Hematopoietic multipotent progenitor cell treated with erythropoietin and hydrocortisone succinate and interleukin-3 and kit ligand, for 17 days (in vitro differentiated cells): ENCODE measurements at regions not wholly inside any gene's neighbourhood (a gene's known extent, or its start where the extent isn't known, plus 50 kb on each side); places are given as distances from the start of the nearest gene placed in this dataset.

Experiments
- DNase-seq: peaks from one replicate; pipeline ENCODE4 v3.0.0-alpha.2; 2015; ENCODE audit warnings: low spot score

DNA sequence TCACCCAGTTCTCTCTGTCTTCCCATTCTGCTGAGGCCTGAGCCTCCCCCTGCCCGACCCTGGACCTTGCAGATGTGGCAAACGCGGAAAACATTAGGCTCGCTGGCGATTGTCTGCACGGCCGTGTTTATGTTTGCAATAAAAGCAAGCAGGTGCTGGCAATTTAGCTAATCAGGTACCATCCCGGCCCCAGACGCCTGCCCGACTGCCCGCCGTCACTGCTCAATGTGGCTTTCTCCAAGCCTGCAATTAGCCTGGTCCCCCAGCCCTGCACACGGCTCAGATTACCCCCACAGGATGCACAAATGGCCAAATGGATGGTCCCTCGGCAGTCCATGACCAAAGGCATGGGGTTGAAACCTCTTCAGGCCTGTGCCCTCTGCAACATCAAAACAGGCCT is 259.7 kb downstream of the MN1 start:
- DNase-seq: no peak

DNA sequence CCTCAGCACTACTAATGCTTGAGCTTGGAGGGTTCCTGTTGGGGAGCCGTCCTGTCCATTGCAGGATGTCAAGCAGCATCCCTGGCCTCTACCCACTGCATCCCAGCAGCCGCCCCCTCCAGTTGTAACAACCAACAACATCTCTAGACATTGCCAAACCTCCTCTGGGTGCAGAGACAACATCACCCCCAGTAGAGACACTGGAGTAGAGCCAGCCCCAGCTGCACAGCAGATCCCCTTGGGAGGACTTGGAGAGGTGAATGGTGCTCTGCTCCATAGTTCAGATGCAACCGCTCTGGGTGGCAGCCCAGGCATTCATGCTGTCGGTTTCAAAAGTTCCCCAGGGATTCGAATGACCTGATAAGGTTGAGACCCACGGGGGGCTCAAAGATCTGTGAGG is 259.0 kb downstream of the MN1 start:
- no peak for DNase-seq

DNA sequence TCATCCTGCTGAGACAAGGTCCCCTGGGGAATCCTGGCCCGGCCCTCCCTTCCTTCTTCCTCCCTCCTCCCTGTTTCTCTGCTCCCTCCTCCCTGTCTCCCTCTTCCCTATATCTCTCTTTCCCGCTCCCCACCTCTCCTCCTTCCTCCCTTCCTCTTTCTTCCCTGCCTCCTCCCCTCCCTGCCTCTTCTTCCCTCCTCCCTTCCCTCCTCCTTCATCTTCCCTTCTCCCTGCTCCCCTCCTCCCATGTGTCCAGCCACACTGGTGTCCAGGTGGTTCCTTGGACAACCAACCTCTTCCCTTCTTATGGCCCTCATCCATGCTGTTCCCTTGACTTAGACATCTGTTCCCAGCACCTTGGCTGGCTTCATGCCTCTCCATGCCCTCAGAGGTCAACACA is 258.1 kb downstream of the MN1 start:
- no peak for DNase-seq

DNA sequence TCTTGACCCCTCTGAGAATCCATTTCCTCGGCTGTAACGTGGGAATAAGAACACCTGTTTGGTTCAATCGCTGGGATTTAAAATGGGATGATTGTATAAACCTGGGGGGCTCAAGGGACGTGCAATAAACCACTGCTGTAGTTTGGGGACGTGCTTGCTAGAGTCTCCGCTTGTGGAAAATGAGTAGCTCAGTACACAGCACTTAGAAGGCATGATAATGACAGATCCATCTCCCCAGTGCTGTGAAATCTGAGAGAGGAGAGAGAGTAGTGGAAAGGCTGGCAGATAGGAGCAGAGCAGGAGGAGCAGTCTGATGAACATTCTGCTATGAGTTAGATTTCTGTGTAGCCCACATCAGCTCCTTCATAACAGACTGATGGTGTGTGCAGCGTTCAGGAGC is 256.5 kb downstream of the MN1 start:
- DNase-seq: no peak

DNA sequence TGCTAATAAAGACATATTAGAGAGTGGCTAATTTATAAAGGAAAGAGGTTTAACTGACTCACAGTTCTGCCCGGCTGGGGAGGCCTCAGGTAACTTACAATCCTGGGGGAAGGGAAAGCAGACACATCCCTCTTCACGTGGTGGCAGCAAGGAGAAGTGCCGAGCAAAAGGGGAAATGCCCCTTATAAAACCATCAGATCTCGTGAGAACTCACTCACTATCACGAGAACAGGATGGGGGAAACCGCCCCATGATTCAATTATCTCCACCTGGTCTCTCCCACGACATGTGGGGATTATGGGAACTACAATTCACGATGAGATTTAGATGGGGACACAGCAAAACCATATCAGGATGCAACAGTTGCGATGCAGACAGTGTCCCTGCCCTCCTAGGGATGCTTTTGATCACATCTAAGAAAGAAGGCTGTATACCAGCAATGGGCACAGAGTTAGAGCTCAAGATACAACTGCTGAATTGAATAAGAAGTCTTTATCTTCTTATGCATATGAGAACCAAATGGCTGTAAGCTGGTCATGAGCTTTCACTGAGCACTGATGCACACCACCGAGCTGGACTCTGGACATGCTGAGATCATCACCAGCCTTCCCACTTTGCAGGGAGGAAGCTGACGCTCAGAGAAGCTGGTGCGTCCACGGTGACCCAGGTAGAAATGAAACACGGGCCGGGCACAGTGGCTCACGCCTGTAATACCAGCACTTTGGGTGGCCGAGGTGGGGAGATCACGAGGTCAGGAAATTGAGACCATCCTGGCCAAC is 255.2 kb downstream of the MN1 start:
- no peak for DNase-seq

DNA sequence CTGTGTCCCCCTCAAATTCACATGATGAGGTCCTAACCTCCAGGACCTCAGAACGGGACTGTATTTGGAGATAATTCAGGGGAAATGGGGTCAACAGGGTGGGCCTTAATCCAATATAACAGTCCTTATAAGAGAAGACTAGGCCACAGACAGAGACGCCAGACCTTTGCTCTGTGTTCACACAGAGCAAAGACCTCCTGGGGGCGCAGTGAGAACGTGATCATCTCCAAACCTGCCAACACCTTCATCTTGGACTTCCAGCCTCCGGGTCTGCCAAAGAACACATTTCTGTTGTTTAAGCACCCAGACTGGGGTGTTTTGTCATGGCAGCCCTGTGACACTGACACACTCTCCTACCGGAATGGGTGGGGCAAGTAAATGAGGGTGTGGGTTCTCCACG is 250.2 kb downstream of the MN1 start:
- no peak for DNase-seq

DNA sequence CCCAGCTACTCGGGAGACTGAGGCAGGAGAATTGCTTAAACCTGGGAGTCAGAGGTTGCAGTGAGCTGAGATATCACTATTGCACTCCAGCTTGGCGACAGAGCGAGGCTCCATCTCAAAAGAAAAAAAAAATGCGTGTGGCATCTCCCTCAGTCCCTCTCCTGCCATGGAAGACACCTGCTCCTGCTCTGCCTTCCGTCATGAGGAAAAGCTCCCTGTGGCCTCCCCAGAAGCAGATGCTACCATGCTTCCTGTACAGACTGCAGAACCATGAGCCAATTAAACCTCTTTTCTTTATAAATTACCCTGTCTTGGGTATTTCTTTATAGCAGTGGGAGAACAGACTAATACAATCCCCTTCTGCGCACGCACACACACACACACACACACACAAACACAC is 249.4 kb downstream of the MN1 start:
- DNase-seq: no peak

DNA sequence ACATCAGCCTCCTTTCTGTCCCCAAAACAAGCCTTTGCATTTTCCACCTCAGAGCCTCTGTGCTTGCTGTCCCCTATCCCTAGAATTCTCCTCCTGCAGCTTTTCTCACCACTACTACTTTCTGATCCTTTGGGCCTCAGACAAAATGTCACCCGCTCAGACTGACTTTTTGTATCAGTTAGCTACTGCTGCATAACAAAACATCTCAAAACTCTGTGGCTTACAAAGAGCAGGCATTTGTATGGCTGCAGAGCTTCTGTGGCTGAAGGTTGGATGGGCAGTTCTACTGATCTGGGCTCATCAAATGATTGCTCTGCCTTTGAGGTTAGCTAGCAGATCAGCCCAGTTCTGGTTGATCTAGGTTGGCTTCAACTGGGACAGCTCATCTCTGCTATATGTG is 248.7 kb downstream of the MN1 start:
- no peak for DNase-seq

DNA sequence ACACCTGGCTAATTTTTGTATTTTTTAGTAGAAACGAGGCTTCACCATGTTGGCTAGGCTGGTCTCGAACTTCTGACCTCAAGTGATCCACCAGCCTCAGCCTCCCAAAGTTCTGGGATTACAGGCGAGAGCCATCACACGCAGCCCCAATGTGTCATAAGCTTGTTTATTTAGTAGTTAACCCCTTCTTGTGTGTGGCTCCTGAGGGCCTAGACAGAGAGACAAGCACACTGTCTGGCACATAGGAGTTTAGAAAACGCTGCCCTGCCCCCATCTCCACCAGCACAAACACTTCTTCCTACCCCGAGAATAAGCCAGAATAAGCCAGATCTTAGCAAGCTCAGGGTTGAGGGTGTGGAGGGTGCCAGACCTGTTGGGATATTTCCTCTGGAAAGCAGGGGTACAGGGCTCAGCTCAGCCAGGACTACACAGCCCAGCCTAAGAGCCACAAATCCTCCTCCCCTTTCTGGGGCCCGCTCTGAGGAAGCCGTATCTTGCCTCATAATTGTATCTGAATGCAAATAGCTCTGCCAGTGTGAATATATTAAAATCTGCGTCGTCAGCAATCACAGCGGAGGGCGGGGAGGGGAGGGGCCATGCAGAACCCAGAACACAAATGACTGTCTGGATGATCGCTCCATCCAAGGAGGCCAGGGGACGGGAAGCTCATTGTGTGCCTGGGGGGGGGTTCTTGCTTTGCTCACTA is 247.3 kb downstream of the MN1 start:
- no peak for DNase-seq

DNA sequence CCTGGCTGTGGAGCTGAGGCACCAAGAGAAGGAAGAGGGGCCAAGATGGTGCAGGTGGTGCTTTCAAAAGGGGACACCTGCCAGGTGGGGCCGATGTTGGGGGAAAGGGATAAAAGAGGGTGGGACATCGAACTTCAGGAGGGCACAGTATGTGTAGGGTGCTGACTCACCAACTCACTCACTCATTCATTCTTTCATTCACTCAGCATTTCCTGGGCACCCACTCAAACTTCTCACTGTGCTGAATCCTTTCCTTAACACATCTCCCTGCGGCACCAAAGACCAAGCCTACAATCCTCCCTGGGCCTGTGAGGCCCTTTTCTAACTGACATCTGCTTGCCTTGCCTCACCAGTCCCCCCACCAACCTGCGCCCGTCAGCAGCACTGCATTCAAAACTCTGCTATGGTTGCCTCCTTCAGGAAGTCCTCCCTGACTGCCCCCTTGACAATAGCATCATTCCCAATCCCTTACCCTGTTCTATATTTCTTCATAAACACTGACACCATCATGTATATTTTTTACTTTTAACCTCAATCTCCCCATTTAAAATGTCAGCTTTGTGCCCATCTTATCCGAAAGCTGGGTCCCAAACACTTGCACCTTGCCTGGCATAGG is 246.6 kb downstream of the MN1 start:
- no peak for DNase-seq

DNA sequence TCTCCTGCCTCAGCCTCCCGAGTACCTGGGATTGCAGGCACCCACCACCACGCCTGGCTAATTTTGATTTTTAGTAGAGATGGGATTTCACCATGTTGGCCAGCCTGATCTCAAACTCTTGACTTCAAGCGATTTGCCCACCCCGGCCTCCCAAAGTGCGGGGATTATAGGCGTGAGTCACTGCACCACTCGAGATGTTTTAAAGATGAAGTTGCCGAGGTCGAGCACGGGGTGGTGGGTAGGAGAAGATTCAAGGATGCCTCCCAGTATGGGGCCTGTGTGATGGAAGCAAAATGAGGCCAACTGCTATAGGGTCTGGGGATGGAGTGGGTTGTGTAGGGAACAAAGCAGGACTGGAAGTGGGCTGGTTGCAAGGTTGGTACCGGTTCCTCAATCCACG is 245.2 kb downstream of the MN1 start:
- DNase-seq: no peak

DNA sequence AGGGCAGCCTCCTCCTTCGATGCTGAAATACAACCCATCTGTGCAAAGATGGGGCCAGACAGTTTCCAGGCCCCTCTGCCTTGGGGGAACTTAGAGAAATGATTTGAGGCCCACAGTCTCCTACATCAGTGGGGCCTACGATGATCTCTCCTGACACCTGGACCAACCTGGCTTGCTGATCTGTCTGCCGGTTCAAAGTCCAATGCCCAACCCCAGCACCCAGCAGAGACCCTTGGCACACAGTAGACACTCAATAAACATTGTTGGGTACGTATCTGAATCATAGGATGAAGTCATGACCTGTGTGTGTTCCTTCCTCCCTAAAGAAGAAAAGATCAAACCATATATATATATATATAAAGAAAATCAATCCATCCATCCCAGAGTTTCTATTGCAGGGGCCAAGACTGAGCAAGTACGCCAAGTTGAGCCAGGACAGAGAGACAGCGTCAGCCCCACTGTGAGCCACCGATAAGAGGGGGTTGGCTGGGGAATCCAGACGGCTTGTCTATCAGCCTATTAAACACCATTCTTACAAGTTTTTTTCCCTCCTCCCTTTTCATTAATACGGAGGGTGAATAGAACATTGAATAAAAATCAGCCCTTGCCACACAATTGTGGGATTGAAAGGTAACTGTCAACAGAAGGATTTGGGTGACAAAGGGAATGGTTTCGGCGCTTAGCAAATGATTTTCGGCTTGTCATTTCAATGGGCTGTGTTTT is 244.1 kb downstream of the MN1 start:
- DNase-seq: no peak

DNA sequence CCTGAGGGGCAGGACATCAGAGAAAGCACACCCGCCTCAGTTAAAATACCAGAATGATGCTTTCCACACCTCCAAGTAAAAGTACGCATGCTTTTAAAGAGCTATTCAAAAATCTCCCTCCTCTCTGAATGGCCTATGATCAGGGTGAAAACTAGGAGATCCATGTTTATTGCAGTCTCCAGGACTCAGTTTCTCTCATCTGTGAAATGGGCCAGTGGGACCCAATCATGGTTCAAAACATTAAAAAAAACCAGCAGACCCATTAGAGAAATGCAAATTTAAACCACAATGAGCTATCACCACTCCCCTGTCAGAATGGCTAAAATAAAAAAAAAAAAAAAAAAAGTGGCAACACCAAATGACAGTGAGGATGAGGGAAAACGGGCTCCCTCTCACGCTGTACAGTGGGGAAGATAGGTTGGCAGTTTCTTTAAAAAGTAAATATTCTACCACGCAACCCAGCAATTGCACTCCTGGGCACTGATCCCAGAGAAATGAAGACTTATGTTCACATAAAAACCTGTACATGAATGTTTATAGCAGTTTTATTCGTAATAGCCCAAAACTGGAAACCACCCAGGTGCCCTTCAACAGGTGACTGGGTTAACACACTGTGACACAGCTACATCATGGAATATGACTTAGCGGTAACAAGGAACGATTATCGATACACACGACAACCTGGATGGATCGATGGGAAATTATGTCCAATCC is 242.7 kb downstream of the MN1 start:
- DNase-seq: no peak

DNA sequence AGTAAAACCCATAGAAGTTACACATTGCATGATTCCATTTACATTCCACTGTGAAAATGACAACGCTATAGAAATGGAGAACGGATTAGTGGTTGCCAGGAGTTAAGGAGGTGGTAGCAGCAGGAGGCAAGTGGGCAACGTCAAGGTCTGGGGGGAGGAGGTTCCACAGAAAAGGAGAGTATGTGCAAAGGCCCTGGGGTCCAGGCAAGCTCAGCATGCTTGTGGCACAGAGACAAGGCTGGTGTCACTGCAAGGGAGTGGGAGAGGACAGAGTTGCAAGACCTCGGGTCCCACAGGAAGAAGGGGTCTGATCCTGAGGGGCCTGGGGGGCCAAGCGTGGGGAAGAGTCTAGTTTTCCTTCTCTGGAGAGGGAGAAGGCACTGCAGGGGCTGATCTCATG is 240.8 kb downstream of the MN1 start:
- DNase-seq: no peak

DNA sequence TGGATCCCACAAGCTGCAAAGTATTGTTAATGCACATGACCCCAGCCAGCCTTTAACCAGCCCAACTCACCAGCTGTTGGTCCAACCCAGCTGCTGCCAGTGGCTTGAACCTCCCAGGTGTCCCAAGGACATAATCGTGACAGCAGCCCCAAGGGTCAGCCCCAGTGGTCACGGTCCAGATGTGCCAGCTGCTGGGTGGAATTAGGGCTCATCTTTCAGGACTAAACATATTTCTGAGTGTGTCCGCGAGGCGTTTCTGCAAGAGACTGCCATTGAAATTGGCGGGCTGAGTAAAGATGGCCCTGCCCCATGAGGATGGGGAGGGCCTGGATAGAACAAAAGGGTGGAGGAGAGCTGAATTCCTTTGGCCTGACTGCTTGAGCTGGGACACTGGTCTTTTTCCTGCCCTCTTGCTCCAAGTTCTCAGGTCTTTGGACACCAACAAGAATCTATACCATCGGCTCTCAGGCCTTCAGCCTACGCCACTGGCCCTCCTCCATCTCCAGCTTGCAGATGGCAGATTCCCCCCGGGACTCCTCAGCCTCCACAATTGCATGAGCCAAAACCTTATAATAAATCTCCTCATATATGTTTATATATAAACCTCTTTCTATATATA is 240.2 kb downstream of the MN1 start:
- DNase-seq: no peak

DNA sequence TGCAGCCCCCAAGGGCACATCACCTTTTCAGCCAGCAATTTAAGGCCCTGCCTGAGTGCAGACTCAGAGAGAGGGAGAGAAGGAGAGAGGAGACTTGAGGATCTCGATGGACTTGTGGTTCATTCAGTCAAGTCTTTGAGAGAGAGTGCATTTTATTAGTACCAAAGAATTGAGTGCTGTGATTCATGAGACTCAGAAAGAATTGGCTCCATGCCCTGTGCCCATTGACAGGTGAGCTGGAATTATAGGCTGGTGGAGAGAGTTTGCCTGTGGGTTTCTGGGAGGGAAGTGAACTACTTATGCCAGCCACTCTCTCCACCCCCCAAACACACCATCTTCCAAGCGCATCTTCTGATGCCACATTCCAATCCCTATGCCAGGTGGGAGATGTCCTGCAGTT is 236.8 kb downstream of the MN1 start:
- DNase-seq: no peak

DNA sequence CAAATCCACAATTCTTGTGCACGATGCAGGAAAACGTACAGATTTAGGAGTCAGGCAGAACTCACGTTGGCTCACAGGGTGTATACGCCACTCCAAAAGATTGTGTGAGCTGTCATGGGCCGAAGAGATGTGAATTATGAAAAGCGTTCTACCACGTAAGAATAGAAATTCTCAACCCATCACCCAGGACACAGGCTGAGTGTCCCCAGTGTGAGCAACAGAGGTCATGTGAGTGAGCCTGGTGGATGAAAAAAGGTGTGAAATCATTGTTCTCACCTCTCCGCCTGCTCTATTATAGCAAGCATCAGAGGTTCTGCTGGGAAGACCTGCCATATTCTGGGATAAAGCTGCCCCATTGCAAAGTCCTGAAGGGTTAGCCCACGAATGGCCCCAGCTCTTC is 235.0 kb downstream of the MN1 start:
- DNase-seq: no peak

DNA sequence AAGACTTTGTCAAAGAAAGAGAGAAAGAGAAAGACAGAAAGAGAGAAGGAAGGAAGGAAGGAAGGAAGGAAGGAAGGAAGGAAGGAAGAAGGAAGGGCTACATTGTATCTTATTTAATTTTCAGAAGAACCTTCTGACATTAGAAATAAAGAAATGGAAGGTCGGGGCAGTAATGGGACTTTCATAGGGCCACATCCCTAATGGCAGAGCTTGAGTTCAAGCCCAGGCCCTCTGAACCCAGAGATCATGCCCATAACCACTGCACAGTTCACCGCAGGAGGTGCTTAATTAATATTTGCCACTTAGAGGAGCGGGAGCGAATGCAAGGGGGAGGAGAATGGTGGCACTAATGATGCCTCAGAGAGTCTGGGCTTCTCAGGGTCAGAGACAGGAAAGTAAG is 233.3 kb downstream of the MN1 start:
- DNase-seq: no peak

DNA sequence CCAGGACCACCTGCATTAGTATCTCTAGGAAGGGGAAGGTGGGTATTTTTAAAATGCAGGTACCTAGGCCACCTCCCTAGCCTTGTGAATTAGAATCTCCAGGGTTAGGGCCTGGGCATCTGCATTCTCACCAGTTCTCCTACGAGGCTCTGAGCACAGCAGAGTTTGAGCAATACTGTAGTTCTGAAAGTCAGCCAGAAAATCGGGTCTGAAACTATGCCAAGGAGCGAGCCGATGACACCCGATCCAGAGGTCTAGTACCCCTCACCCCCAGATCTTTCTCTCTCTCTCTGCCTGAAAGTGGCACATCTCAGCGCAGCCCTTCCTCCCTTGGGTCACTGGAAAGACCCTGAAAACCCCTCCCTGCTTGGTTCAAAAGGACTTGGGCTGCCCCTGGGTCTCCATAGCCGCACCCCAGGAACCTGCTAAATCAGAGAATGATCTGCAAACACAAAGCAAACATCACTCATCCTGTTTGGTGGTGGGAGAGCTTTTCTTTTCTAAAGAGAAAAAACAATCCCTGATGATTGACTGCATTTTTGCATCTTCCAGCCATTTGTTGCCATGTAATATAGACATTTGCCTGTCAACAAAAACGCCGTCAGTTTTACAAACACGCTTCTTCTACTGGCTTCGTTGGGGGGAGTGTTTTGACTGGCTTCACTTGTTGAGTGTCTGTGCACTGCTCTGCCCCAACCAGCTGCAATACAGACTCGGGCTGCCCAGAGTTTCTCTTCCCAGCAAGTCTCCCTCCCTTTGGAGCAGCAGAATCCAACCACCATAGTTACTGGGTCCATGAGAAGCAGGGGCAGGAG is 229.9 kb downstream of the MN1 start:
- no peak for DNase-seq

DNA sequence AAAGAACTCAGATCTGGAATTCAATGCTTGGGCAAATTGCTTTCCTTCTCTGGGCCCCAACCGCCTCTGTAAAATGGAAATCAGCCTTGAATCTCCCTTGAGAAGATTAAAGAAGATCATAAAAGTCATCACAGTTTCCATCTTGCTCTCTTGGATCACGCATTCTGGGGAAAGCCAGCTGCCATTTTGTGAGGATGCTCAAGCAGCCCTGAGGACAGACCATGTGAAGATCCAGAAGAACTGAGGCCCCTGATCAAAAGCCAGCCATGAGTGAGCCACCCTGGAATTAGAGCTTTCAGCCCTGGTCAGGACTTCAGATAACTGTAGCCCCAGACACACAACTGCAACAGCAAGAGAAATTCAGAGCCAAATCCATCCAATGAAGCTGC is 229.3 kb downstream of the MN1 start:
- DNase-seq: no peak
